Endothelial cell of umbilical vein (primary cell): ENCODE measurements at regions not wholly inside any gene's neighbourhood (a gene's known extent, or its start where the extent isn't known, plus 50 kb on each side); places are given as distances from the start of the nearest gene placed in this dataset.

Source experiments
- CTCF ChIP-seq, 2 donors: IDR thresholded peaks; 1 replicate in 1 of 2; 2 replicates in 1 of 2; pipeline ENCODE4 v1.5.1; 2011; ENCODE audit warnings: low read length in 2 of 2, mild to moderate bottlenecking in 2 of 2, moderate library complexity in 2 of 2, control low read depth in 1 of 2, inconsistent platforms in 1 of 2, low read depth in 1 of 2; ENCODE audit not compliant: insufficient read depth in 1 of 2; ENCODE audit errors: extremely low read depth in 1 of 2
- EZH2 ChIP-seq: IDR thresholded peaks from 2 replicates; pipeline ENCODE4 v1.6.1; 2012; ENCODE audit warnings: borderline replicate concordance, low read depth, mild to moderate bottlenecking, moderate library complexity, low read length, inconsistent platforms; ENCODE audit not compliant: severe bottlenecking
- FOS ChIP-seq: IDR thresholded peaks from 2 replicates; pipeline ENCODE4 v1.6.1; 2011; ENCODE audit warnings: mild to moderate bottlenecking, low read length, moderate library complexity, borderline replicate concordance; ENCODE audit not compliant: insufficient read depth
- JUN ChIP-seq: IDR thresholded peaks from 2 replicates; pipeline ENCODE4 v1.6.1; 2011; ENCODE audit warnings: borderline replicate concordance, low read depth; ENCODE audit not compliant: insufficient read length, insufficient read depth
- MYC ChIP-seq: IDR thresholded peaks from one replicate; pipeline ENCODE4 v1.6.1; 2011; ENCODE audit warnings: mild to moderate bottlenecking, low read depth, low read length
- POLR2A ChIP-seq: IDR thresholded peaks from 2 replicates; pipeline ENCODE4 v1.6.1; 2012; ENCODE audit warnings: low read depth, mild to moderate bottlenecking, control low read depth, low read length
- POLR2AphosphoS5 ChIP-seq: IDR thresholded peaks from 2 replicates; pipeline ENCODE4 v1.6.1; 2012; ENCODE audit warnings: low read depth, mild to moderate bottlenecking, control low read depth, low read length, moderate library complexity; ENCODE audit not compliant: insufficient read depth

- TF ChIP-seq POLR2A (no peak), CTCF (IDR thresholded peaks at IDR 0.05; ENCODE audit: extremely low read depth in 1 of 2, insufficient read depth in 1 of 2, low read depth in 1 of 2, low read length in 2 of 2) (no peak), MYC (no peak), JUN (no peak), POLR2AphosphoS5 (no peak), EZH2 (no peak), FOS (no peak)
Measured at GRCh38 chr4:73315091-73315490, 56.5 kb upstream of the ANKRD17 start.
